ENCODE measurements at regions not wholly inside any gene's neighbourhood (a gene's known extent, or its start where the extent isn't known, plus 50 kb on each side); places are given as distances from the start of the nearest gene placed in this dataset.

GRCh38 chr3:104731074-104731473 is 635.6 kb upstream of the ALCAM start:
- no peak for DNase-seq

DNA sequence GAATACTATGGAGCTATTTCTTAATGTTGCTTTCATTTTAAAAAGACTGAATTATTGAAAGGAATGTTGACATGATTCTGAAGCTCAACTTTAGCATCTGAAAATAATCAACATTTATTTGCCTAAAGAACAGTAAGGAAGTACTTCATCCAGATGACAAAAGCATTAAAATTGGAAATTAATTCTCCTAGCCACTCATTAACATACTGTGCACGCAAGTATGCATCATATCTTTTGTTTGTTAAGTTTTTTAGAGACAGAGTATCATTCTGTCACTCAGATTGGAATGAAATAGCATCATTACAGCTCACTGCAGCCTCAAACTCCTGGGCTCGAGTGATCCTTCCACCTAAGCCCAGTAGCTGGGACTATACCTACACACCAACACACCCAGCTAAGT is 632.1 kb upstream of the ALCAM start:
- no peak for DNase-seq

GRCh38 chr3:104735691-104736090 is 631.0 kb upstream of the ALCAM start:
- no peak for DNase-seq

- no peak for DNase-seq
Measured at GRCh38 chr3:104738271-104738670, 628.4 kb upstream of the ALCAM start.

- no peak for DNase-seq
Measured at GRCh38 chr3:104740874-104741379, 625.8 kb upstream of the ALCAM start.

GRCh38 chr3:104742044-104742443 is 624.7 kb upstream of the ALCAM start:
- DNase-seq: no peak

DNA sequence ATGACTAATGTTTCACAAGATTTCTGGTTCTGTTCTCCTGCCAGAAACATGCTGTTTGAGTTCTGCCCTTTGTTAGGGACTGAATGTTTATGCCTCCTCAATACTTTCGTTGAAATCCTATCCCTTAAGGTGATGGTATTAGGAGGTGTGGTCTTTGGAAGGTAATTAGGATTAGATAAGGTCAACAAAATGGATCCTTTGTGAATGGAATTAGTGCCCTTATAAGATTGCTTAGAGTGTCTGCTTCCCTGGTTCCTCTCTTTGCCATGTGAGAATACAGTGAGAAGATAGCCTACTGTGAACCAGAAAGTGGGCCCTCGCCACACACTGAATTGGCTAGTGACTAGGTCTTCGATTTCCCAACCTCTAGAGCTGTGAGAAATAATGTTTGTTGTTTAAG is 621.4 kb upstream of the ALCAM start:
- no peak for DNase-seq

DNA sequence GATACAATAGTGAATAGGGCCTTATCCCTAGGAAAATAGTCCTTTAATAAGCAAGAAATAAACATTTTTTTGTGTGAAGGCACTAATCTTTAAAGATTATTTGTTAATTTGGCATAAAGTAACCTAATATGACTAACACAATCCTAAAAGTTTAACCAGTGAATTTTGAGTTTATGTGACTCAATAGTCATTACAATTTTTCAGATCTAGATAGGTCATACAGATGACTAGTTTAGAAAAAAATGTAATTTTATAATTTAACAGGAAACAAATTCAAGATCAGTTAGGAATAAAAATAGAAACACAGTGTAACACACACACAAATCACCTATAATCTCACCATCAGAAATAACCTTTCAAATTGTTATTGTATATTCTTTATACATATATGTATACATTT is 620.7 kb upstream of the ALCAM start:
- no peak for DNase-seq

DNA sequence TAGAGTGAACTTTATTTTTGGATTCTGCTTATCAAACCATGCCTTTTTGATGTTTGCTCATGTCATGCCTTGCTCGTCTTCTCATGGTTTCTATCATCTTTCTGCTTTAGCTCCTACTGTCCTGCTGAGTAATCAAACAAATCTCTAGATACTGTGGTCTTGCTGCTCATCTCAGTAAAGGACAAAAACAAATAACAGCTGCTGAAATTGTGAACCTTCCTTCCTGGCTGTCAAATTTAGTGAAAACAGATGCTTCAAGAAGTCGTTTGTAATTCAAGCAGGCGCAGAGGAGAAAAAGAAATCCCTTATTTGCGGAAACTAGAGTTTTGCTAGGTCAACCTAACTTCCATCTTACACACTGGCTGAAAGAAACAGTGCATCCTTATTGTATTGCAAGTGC is 616.1 kb upstream of the ALCAM start:
- no peak for DNase-seq

- DNase-seq: no peak
Measured at GRCh38 chr3:104755791-104756190, 610.9 kb upstream of the ALCAM start.

- no peak for DNase-seq
Measured at GRCh38 chr3:104763007-104763406, 603.7 kb upstream of the ALCAM start.

GRCh38 chr3:104764496-104764895 is 602.2 kb upstream of the ALCAM start:
- no peak for DNase-seq

DNA sequence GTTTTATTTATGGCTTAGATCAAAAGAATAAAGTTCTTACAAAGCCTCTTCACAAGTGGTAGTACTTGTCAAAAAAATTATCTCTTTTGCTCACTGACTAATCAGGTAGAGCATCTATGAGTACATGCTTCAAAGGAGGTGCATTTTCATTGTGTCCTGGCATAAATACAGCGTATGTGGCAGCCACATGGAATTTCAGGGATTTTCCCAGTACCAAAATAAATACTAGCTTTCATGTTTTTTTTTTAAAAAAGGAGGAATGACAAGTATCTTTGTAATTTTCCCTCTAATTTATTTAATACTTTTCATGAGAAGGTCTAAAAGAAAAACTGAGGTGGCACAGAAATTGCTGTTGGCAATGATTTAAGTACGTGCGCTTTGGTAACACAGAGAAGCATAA is 597.8 kb upstream of the ALCAM start:
- no peak for DNase-seq

DNA sequence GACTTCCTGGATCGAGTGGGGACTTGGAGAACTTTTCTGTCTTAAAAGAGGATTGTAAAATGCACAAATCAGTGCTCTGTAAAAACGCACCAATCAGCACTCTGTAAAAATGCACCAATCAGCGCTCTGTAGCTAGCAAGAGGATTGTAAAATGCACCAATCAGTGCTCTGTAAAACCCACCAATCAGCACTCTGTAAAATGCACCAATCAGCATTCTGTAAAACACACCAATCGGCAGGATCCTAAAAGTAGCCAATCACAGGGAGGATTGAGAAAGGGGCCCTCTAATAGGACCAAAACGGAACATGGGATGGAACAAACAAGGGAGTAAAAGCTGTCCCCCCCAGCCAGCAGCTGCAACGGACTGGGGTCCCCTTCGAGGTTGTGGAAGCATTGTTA is 587.4 kb upstream of the ALCAM start:
- no peak for DNase-seq

DNA sequence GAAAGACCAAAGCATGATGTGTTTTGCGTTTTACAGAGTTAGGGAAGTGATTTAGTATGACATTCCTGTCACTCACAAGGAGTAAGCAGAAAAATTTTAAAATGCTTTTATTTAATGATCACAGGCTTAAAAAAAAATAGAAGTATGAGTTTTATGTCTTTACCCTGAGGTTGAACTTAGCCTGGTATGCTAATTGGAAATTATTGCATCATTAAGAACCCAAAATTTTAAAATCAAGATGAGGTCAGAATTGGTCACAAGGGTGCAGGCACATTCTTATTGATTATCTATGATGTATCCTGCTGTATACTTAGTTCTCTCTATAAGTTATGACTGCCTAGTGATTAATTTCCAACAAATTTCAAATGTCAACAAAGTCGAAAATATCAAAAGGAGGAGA is 585.6 kb upstream of the ALCAM start:
- DNase-seq: no peak

DNA sequence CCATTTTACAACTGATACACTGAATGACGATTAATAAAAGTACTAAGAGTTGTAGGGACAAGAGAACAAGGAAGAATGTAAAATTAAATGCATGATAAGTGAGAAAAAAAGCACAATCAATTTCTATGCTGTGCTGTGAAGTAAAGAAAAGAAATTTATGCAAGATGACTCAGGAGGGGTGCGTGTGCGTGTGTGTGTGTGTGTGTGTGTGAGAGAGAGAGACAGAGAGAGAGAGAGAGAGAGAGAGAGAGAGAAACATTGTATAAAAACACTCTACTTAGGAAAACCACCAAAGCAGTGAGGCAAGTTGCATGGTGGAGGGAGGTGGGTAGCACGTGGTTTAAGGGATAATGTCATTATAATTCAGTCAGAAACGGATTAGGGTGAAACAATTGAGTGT is 580.8 kb upstream of the ALCAM start:
- no peak for DNase-seq

- DNase-seq: no peak
Measured at GRCh38 chr3:104787306-104787705, 579.4 kb upstream of the ALCAM start.

DNA sequence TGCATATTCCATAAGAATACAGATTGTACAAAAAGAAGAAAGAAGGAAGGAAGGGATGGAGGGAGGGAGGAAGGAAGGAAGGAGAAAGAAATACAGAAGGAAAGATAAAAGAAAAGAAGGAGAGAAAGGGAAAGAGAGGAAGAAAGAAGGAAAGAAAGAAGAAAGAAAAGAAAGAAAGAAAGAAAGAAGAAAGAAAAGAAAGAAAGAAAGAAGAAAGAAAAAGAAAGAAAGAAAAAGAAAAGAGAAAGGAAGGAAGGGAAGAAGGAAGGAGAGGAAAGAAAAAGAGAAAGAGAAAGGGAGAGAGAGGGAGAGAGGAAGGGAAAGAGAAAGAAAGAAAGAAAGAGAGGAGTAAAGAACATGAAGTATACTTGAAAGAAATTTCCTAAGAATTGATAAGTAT is 577.9 kb upstream of the ALCAM start:
- no peak for DNase-seq

DNA sequence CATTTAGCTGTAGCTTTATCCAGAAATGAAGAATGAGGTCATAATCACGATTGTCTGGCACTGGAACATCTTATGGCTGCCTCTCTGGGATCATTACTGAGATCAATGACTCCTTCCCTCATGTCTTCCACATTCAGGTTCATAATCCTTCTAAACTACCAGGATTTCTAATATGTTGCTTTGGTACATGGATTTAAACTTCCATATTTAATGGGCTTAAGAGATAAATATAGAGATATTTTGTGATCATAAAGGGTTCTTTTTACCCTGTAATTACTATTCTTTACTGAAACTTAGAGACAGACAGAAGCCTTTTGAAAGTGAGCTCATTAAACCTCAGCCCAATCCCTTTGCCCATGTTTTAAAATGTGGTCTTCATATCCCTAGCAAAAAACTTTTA is 575.4 kb upstream of the ALCAM start:
- no peak for DNase-seq

- no peak for DNase-seq
Measured at GRCh38 chr3:104796556-104796955, 570.2 kb upstream of the ALCAM start.

DNA sequence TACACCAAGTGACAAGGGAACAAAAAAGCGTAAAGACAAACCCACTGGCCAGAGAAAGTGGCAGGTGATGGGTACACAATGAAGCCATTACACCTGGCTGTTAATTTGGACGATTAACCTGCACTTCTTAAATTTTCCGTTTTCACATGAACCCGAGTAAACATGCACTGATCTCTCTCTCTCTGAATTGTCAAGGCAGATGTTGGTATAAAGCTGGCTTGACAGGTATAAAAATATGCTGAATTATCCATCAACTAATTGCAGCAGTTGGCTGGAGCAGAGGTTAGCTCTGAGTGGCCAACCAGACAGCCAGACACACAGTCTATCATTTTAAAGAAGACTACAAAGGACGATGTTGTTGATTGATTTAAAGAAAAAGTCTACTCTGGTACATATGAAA is 561.7 kb upstream of the ALCAM start:
- no peak for DNase-seq

DNA sequence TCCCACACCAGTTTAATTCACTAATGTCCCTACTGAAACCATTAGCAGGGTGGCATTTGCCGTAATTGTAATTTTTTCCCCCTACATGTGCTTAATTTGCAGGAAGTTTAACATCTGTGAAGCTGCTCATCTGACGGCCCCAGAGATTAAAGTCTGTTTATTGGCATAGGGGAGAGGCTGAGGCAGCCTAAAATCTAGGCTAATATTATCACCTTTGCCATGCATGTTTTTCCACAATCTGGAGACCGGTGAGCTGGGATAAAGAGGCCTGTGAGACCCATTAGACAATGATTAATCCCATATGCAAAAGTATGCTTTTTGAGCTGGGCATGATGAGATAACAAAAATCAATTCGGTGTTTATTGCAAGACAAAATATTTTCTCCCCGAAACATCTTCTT is 561.2 kb upstream of the ALCAM start:
- no peak for DNase-seq

DNA sequence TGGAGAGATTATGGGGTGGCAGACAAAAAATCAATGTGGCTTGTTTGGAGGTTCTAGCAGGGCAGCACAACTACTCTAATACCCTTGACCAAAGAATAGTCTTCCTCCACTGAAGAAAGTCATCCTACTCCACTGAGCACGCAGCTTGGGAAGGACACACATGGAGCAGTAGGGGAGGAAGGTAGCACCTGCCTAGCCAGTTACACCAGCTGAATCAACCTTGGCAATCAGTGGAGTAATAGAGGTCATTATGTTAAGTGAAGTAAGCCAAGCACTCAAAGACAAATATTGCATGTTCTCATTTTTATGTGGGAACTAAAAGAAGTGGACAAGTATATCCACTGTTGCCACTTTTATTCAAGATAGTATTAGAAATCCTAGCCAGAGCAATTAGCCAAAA is 555.8 kb upstream of the ALCAM start:
- no peak for DNase-seq

DNA sequence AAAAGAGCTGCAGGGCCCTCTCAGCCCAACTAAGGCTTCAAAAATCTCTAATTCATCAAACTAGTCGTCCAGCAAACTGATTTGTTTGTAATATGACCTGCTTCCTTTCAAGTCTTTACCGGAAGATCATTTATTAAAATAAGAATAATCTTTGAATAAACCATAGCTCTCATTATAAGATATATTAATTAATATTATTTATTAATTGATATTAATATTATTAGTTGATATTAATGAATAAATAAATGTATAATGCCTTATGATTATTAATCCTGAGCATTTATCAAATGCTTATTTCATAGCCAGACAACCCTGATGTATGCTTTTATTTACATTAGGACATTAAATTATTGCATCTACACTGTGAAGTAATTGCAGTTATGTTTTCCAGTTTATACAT is 550.7 kb upstream of the ALCAM start:
- DNase-seq: no peak

- DNase-seq: no peak
Measured at GRCh38 chr3:104816716-104817115, 550.0 kb upstream of the ALCAM start.

DNA sequence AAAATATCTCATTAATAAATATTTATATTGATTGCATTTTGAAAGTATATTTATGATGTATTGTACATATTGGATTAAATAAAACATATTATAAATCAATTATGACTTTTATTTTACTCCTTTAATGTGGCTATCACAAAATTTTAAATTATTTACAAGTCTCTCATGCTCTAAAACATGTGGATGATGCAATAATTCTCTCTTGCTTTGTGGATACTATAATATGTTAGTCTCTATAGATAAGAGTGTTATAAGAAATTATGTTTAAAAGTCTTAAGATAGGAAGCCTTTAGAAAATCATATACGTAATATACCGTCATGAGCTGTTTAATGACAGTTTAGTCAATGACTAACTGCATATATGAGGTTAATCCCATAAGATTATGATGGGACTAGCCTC is 547.4 kb upstream of the ALCAM start:
- no peak for DNase-seq
